Stimulated activated CD8-positive, alpha-beta memory T cell treated with anti-CD3 and anti-CD28 coated beads, Interleukin-4, amount 100 ng/mL, for 4 hours (primary cell): ENCODE measurements at regions not wholly inside any gene's neighbourhood (a gene's known extent, or its start where the extent isn't known, plus 50 kb on each side); places are given as distances from the start of the nearest gene placed in this dataset.

Experiments
- DNase-seq, 2 donors: peaks; one replicate each; pipeline ENCODE4 v3.0.0-alpha.2; 2020; ENCODE audit warnings: low read depth in 2 of 2, low spot score in 1 of 2

GRCh38 chr7:131098527-131098926, 229.1 kb upstream of the MKLN1 start:
- DNase-seq, result no peak

DNA sequence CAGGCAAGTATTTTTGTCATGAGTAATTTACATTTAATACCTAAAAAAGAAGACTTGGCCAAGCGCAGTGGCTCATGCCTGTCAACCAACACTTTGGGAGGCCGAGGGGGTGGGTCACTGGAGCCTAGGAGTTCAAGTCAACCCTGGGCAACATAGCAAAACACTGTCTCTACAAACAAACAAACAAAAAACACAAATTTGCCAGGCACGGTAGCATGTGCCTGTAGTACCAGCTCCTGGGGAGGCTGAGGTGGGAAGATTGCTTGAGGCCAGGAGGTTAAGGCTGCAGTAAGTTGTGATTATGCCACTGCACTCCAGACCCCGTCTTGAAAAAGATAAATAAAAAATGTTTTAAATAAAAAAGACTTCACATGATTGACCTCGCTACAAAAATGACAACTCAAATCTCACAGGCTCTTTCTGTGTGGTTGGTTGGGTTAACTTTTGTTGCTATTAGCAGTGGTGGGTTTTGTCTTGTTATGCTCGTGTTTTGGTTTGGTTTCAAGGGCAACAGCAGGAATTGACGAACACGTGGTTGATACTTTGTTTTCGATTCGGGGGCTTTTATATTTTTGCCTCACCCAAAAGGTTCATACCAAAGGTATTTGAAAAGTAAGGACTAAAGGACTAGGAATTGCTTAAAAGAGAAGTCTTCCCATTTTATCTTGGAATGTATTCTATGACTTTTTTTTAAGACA, 227.2 kb upstream of the MKLN1 start:
- no peak for DNase-seq

DNA sequence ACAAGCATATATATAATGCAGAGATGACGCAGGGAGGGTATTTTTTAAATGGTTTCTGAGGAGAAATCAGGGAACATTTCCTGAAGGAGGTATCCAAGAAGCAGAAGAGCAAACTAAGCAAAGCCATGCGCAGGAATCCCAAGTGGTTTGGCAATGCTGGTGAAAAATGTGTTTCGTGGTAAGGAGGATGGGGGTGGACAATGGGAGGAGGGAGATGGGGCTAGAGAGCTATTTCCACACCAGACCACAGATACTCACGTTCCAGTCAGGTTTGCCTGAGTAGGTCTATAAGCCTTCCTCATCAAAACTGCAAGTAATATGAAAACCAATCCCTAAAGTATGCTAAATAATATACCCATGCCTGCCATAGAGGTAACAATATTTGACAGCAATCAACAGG, 223.7 kb upstream of the MKLN1 start:
- no peak for DNase-seq

GRCh38 chr7:131104596-131105293, 222.9 kb upstream of the MKLN1 start:
- DNase-seq, result no peak

GRCh38 chr7:131105294-131105798, 222.3 kb upstream of the MKLN1 start:
- DNase-seq, result no peak

GRCh38 chr7:131105799-131106680, 221.6 kb upstream of the MKLN1 start:
- peak; percentile 55 to 82 for DNase-seq

DNA sequence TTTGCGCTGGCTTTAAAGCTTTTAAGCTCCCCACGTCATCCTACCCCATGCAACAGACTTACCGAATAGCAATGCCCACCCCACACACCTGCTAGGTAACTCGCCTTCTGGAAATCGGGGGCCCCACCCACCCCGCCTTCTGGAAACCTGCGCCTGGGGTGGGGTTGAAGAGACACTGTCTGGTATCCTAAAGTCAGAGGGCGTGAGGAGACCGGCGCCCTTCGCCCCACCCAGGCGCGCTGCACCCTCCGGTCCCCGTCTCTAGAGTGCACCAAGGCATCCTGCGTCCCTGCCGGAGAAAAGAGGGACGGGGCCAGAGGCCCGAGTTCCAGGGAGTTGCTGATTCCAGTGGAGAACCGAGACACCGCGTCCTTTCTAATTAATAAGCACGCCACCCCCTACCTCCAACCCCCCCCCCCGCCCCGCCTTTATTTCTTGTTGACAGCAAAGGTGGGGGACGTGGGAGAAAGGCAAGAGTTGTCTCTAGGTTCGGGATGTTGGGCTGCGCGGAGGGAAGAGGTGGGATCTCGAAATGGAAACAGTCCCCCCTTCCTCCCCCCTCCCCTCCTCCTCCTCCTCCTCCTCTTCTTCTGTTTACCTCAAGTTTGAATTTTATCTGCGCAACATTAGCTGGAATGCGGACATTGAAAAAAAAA, 220.9 kb upstream of the MKLN1 start:
- no peak for DNase-seq

DNA sequence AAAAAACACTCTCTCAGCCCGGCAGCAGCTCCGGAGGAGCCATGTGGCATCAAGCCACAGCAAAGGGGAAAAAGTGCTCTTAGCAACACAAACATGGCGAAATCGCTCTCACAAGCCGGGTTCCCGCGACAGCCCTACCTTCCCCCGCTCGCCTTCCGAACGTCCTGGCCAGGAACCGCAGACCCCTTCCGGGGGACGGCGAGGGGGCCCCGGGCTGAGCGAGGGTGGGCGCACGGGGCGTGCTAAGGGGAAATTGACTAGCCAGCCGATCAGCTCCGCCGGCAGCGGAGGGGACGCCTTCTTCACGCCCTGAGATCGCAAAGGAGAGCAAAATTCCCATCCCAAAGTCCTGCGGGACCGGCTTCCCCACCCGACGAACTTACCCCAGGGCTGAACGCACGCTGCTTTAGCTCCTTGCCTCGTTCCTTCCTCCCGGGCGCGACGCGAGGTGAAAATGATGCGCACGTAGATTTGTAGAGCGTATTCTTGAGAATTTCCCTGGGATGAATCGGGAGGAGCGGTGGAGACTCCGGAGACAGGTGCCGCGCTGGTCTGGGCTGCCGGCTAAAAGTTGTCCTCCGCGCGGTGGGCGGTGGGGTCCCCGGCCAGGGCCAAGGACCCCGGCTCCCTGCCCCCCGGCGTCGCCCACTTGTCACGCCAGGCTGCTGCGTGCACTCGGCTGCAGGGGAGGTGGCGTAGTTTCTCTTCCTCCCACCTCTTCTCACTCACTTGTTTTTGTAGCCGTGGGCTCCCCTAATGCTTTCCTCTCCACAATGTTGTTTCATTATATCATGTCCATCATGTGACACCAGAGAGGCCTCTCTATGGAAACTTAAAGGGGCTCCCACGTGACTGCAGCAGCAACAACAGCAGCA, 220.1 kb upstream of the MKLN1 start:
- DNase-seq, result peak in 1 of 2 donors; percentile 52

DNA sequence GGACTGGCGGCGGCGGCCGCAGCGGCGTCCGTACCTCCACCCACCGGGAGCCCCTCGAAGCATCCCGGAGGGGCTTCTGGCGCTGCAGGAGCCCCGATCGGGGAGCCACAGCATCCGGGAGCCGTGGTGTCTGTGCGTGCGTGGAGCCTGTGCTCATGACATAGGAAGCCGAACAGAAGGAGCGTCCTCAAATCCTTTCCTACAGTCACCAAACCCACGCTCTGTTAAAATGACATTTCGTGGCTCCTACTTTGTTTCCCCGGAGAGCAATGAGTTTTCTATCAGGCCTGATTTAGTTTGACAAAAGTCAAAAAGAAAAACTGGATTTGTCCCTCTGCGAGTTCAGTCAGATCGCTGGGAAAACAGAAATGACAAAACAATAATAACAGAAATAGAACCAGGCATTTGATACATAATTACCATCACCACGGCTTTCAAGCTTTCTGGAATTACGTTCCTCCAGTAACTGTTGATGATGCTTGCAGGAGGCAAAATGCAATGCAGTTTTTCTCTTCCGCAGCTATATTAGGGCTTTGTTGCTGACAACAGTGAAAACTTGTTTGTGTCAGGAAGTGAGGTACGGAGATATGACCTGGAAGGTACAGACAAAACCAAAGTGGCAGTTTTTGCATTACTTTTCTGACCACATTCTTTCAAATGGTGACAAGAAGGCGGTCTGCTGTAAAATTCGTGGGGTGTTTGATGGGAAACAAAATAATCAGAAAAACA, 219.3 kb upstream of the MKLN1 start:
- no peak for DNase-seq

GRCh38 chr7:131109011-131109758, 218.5 kb upstream of the MKLN1 start:
- DNase-seq, result no peak

DNA sequence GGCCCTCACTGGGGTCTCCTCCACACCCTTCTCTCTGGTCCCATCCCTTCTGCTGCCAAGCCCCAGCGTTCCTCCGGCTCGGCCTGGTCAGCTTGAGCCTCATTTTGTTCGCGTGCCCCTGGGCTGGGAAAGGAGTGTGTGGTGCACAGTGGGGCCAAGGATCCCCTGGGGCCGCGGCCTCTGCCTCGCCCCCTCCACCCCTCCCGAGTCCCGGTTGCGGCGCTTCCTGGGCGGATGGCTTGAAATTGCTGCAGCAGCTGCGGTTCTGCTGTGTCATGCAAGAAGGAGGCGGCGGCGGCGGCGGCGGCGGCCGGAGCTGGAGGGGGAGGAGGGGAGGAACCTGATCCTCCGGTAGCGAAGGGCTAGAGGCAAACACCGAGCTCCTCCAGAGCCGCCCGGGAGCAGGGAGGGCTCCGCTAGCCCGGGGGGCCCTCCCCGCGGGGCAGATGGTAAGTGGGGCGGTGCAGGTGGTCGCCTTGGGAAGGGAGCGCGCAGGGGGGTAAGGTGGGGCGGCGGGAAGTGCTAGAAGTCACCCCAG, 217.8 kb upstream of the MKLN1 start:
- DNase-seq, result peak in 1 of 2 donors; percentile 57

DNA sequence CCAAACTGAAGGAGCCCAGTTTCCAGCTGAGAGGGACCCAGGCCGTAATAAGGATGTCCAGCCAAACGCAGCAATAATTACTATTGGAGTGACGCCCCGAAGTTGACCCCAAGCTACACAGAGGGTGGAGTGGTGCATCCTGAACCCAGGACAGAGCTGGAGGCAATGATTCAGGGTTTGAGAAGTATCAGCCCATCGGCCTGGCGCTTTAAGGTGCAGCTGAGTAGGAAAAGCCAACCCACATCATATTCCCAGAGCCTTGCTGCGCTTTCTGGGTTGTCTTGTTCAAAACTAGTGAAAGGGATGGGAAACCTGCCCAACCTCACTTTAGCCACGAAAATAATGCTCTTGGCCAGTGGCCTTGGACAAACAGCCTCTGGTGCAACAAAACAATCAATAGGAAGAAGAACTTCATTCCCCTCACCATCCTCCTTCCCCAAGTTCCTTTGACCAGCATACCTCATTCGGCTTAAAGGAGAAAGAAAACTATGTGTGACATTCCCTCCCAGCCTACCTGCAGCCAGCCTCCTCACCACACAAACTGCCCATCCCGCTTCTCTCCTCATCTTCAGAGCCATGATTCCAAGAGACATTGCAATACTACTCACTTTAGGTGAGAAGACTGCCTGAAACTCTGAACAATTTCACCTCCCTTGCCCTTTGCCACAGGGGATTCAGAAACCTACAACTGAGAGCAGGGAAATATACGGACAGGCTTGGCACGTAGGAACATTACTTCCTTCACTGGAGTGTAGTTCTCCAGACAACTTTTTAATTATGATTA, 217.2 kb upstream of the MKLN1 start:
- DNase-seq, result no peak

DNA sequence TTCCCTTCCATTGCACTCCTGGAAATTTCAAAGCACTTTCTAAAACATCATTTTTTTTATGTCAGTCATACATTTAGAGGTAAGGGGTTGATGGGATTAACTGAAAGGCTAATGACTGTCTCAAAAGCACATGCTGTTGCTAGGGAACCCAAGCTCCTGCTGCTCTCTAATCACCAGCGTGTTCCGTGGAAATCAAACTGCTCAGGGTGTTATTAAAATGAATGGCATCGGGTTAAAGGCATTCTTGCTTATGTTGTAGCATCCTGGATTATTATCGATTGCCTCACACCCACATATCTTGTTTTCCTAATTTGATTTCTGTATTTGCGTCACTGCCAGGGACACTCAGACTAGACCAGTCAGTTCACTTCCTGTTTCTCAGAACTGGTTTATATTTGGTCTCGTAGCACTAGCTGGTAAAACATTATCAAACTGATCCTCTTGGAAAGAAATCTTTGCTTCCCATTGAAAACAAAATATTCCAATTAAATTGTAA, 216.5 kb upstream of the MKLN1 start:
- DNase-seq, result no peak

GRCh38 chr7:131111792-131112191, 215.9 kb upstream of the MKLN1 start:
- DNase-seq, result no peak

DNA sequence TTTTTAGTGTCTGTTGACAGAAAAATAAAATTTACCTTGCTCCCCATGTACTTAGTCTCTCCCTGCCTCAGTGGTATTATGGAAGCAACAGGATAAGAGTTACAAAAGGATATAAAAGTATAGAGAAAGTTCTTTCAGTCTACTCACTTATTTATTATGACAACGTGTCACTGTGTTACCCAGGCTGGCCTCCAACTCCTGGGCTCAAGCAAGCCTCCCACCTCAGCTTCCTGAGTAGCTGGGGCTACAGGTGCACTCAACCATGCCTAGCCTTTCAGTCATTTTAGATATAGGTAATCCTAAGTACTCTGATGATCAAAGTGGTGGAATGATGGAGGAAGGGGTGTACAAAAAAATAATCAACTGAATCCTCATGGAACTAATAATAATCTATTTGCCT, 215.2 kb upstream of the MKLN1 start:
- no peak for DNase-seq

- no peak for DNase-seq
These were observed 212.3 kb upstream of the MKLN1 start for GRCh38 chr7:131115340-131115739.

GRCh38 chr7:131117439-131117838, 210.2 kb upstream of the MKLN1 start:
- DNase-seq, result no peak

DNA sequence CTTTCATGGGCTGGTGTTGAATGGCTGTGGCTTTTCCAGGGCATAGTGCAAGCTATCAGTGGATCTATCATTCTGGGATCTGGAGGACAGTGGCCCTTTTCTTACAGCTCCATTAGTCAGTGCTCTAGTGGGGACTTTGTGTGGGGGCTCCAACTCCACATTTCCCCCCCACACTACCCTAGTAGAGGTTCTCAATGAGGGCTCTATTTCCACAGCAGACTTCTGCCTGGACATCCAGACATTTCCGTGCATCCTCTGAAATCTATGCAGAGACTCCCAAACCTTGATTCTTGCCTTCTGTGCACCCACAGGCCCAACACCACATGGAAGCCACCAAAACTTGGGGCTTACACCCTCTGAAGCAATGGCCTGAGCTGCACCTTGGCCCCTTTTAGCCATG, 208.3 kb upstream of the MKLN1 start:
- no peak for DNase-seq
